K562 (cell line): ENCODE measurements at regions not wholly inside any gene's neighbourhood (a gene's known extent, or its start where the extent isn't known, plus 50 kb on each side); places are given as distances from the start of the nearest gene placed in this dataset.
"Not testable (repeated sequence)": the region's sequence is repeated elsewhere in the genome, so short reads cannot be mapped to it uniquely, and the experiment has no call there.

Source experiments
- ATAC-seq: fragments of 200-7000 bp; cut with Tn5 transposase; 3 replicates; pipeline ENCODE4 v1.9.1; 2020; ENCODE audit warnings: moderate library complexity
- BruUV-seq: library from RNA; stranded (reverse); fragments of 400-500 nt; replicated peaks from 2 replicates; lab custom pipeline; 2021; lab: Mats Ljungman, UMichigan
- CTCF ChIA-PET: fragments of 300-600 bp; formaldehyde crosslinking; extraction: SDS; loops from one replicate; lab custom pipeline; 2021; ENCODE audit warnings: low intra/inter-chr PET ratio; lab: Yijun Ruan, JAX
- POLR2A ChIA-PET: fragments of 300-600, 350-650 bp; sonication (Branson Sonifier 250); formaldehyde crosslinking; extraction: SDS; loops from one replicate; lab custom pipeline; 2021; ENCODE audit warnings: antibody characterized with exemption, inconsistent platforms; lab: Yijun Ruan, JAX
- DNase-seq, 4 experiments: peaks; one replicate each; pipeline versions ENCODE4 v3.0.0 to v3.0.0-alpha.2; 2011 to 2018; ENCODE audit warnings: low spot score in 3 of 4, mixed read lengths in 3 of 4; ENCODE audit errors: extremely low read depth in 1 of 4
- FAIRE-seq: peaks from 2 replicates; lab custom pipeline; 2011; peaks lifted over from hg19 to GRCh38; lab: Jason Lieb, UNC
- H2AFZ ChIP-seq: 2 replicates; pipeline ENCODE4 v1.6.0; 2011; ENCODE audit warnings: low read depth, low read length, control low read depth, inconsistent platforms
- H3K27ac ChIP-seq: fragments of 200-600 bp; 3 replicates; pipeline ENCODE4 v1.8.0; 2011; ENCODE audit warnings: low read depth, mild to moderate bottlenecking, control low read depth, inconsistent platforms, low read length, moderate library complexity, mixed read lengths; ENCODE audit errors: extremely low read depth
- H3K27me3 ChIP-seq, 2 experiments: fragments of 300-600 bp in 1 of 2; 2 replicates in 1 of 2; 3 replicates in 1 of 2; pipeline versions ENCODE4 v1.6.0 to v1.8.0; 2011; ENCODE audit warnings: inconsistent platforms in 2 of 2, low read length in 2 of 2, mild to moderate bottlenecking in 1 of 2, mixed read lengths in 1 of 2, moderate library complexity in 1 of 2; ENCODE audit not compliant: control insufficient read depth in 2 of 2, insufficient read depth in 2 of 2
- H3K36me3 ChIP-seq: fragments of 300-600 bp; 3 replicates; pipeline ENCODE4 v1.8.0; 2011; ENCODE audit warnings: mild to moderate bottlenecking, low read length, inconsistent platforms; ENCODE audit not compliant: control insufficient read depth, insufficient read depth
- H3K4me1 ChIP-seq, 2 experiments: fragments of 200-600 bp in 1 of 2; replicated peaks in 1 of 2; 2 replicates in 1 of 2; 3 replicates in 1 of 2; pipeline versions ENCODE4 v1.5.1 to v1.8.0; 2011; ENCODE audit warnings: inconsistent platforms in 2 of 2, low read length in 2 of 2, mild to moderate bottlenecking in 1 of 2, mixed read lengths in 1 of 2, moderate library complexity in 1 of 2; ENCODE audit not compliant: control insufficient read depth in 2 of 2, insufficient read depth in 2 of 2
- H3K4me2 ChIP-seq: 2 replicates; pipeline ENCODE4 v1.6.1; 2011; ENCODE audit warnings: low read length, control low read depth, inconsistent platforms, mixed read lengths; ENCODE audit not compliant: insufficient read depth
- H3K4me3 ChIP-seq: fragments of 200-600 bp; sonication (generic), shearing (Covaris generic); 2 replicates; pipeline ENCODE4 v1.5.1; 2016; ENCODE audit warnings: control low read depth, inconsistent platforms
- H3K79me2 ChIP-seq: fragments of 200-600 bp; 3 replicates; pipeline ENCODE4 v1.8.0; 2011; ENCODE audit warnings: low read length, inconsistent platforms; ENCODE audit not compliant: control insufficient read depth, insufficient read depth
- H3K9ac ChIP-seq, 2 experiments: 2 replicates each; pipeline versions ENCODE4 v1.6.0 to v1.6.1; 2011; ENCODE audit warnings: low read depth in 2 of 2, low read length in 2 of 2, control low read depth in 1 of 2, inconsistent platforms in 1 of 2, mild to moderate bottlenecking in 1 of 2, mixed read lengths in 1 of 2; ENCODE audit not compliant: insufficient read depth in 1 of 2
- H3K9me1 ChIP-seq: one replicate; pipeline ENCODE4 v1.6.0; 2011; ENCODE audit warnings: inconsistent platforms, mild to moderate bottlenecking, low read length, moderate library complexity; ENCODE audit not compliant: control insufficient read depth, insufficient read depth
- H3K9me3 ChIP-seq: replicated peaks from 2 replicates; pipeline ENCODE4 v1.5.1; 2011; ENCODE audit warnings: low read depth, low read length, inconsistent platforms; ENCODE audit not compliant: control insufficient read depth, insufficient read depth
- H4K20me1 ChIP-seq: replicated peaks from 2 replicates; pipeline ENCODE4 v1.6.1; 2011; ENCODE audit warnings: low read length, inconsistent platforms, mixed read lengths; ENCODE audit not compliant: control insufficient read depth, insufficient read depth
- C11orf30 ChIP-seq: fragments of 450-650 bp; IDR thresholded peaks from 2 replicates; pipeline ENCODE4 v1.6.1; 2016; ENCODE audit warnings: low read depth, mild to moderate bottlenecking
- MAFF ChIP-seq: IDR thresholded peaks from 2 replicates; pipeline ENCODE4 v1.6.1; 2012; ENCODE audit warnings: low read length, improper control_type of control experiment
- MAFG ChIP-seq: fragments of 450-650 bp; conservative IDR thresholded peaks from 2 replicates; pipeline ENCODE4 v1.6.1; 2016; ENCODE audit warnings: missing genetic modification characterization, missing compliant biosample characterization
- MAFK ChIP-seq: IDR thresholded peaks from 2 replicates; pipeline ENCODE4 v1.6.1; 2011; ENCODE audit warnings: low read length, improper control_type of control experiment
- ZNF316 ChIP-seq: fragments of 450-650 bp; IDR thresholded peaks from 2 replicates; pipeline ENCODE4 v1.6.1; 2016
- WGBS: fragments of 100-300 bp; shearing (Covaris generic); methylation state at CpG from one replicate; pipeline ENCODE4 v1.1.6; 2016; ENCODE audit warnings: low coverage, mixed read lengths; ENCODE audit not compliant: insufficient coverage; ENCODE audit errors: missing lambda C conversion rate; 5-methylcytosine and 5-hydroxymethylcytosine counted together
- in situ Hi-C: fragments of 300-500 bp; cut with MboI; formaldehyde crosslinking; loops from 4 replicates; pipeline ENCODE4 v1.15.0; 2018; ENCODE audit warnings: inconsistent platforms, mixed read lengths
- intact Hi-C: fragments of 100-400 bp; cut with micrococcal nuclease; formaldehyde crosslinking; loops from 2 replicates; pipeline ENCODE4 v1.14.2; 2022

DNA sequence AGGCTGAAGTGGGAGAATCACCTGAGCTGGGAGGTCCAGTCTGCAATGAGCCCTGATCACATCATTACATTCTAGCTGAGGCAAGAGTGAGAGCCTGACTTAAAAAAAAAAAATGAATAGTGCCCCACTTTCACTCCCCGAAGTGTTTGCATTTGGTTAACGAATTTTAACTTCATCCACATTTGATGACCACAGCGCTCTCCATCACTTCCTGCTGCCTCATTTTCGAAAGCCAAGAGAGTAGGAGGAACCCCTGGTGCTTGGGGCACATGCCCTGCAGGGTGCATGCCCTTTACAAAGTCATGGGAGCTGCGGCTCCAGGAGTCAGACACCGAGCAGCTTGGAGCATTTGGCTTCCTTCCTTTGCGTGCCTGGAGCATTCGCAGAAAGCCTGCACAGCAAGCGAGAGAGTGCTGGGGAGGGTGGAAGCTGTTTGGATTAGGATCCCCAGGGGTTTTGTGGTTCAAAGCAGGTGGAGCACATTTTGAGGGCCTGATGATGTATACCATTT, 119.1 kb upstream of the METTL14 start:
- H2AFZ ChIP-seq, H3K9ac ChIP-seq, H4K20me1 ChIP-seq, H3K4me1 ChIP-seq, H3K9me1 ChIP-seq, intact Hi-C loops, ATAC-seq, FAIRE-seq, BruUV-seq, H3K27ac ChIP-seq, in situ Hi-C loops, H3K79me2 ChIP-seq, H3K36me3 ChIP-seq, H3K4me3 ChIP-seq, H3K4me2 ChIP-seq, DNase-seq, H3K9me3 ChIP-seq, CTCF ChIA-PET, POLR2A ChIA-PET: not testable (repeated sequence)
- WGBS: 3% methylated on average over 9 of the region's 9 CpGs
- H3K27me3 ChIP-seq: peaks cover 0 to 11% of the 10 kb centered on the region in 2 experiments; a peak in 2 of 5 replicates

DNA sequence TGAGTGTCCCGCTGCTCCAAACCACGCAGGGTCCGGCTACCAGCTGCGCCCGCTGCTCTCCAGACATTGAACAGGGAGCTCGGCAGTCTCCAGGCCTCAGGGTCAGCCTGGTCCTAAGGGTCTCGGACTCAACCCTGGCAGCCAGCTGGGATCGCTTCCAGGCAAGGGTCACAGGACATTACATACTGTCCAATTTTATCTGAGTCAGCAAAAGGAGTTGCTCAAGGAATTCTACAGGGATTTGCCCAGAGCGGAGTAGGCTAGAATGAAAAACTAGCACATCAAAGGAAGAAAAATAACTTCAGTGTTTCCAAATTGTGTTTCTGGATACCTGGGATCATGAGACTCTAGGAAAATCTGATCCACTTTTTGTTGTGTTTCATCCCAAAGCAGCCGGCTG, 112.2 kb upstream of the METTL14 start:
- H3K79me2 ChIP-seq, H3K4me3 ChIP-seq, FAIRE-seq, in situ Hi-C loops, H3K4me2 ChIP-seq, H3K4me1 ChIP-seq, ATAC-seq, H3K9me3 ChIP-seq, H4K20me1 ChIP-seq, H3K9ac ChIP-seq, intact Hi-C loops, H3K9me1 ChIP-seq, H2AFZ ChIP-seq, H3K36me3 ChIP-seq, DNase-seq, H3K27me3 ChIP-seq, H3K27ac ChIP-seq, CTCF ChIA-PET, BruUV-seq, POLR2A ChIA-PET: not testable (repeated sequence)
- peak; percentile 37; the same call in 1 of the 2 replicates for TF ChIP-seq MAFF
- TF ChIP-seq C11orf30: peak; percentile 62
- peak; percentile 35; the same call in 1 of the 2 replicates for TF ChIP-seq MAFG
- TF ChIP-seq MAFK: peak; percentile 46; the same call in 1 of the 2 replicates
- peak; percentile 71 for TF ChIP-seq ZNF316
- 52% methylated on average over 10 of the region's 10 CpGs for WGBS
